Mucosa of gallbladder (tissue), 1 donor: ENCODE measurements at regions not wholly inside any gene's neighbourhood (a gene's known extent, or its start where the extent isn't known, plus 50 kb on each side); places are given as distances from the start of the nearest gene placed in this dataset.
"Not testable (repeated sequence)": the region's sequence is repeated elsewhere in the genome, so short reads cannot be mapped to it uniquely, and the experiment has no call there.

Source experiments
- DNase-seq: peaks from one replicate; pipeline ENCODE4 v3.0.0-alpha.2; 2020; ENCODE audit warnings: low spot score
- donor health status: DM: no; HTN: no; CAD: no.

DNA sequence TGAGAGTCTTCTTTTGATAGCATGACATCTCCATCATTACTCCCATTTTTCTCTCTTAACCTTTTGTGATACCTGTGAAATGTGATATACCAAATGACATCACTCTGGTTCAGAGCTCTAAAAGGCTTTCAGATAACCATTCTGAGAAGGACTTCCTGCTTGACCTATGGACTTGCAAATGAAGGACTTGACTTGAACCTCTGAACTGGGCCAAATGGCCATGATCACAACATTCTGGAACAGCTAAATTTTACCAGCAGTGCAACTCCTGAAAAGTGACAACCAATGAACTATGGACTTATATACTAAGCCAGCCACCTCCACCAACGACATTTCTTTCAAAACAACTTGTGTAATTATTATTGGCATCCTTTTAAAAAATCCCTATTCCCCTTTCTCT, 1085.8 kb upstream of the CITED2 start:
- DNase-seq: no peak

DNA sequence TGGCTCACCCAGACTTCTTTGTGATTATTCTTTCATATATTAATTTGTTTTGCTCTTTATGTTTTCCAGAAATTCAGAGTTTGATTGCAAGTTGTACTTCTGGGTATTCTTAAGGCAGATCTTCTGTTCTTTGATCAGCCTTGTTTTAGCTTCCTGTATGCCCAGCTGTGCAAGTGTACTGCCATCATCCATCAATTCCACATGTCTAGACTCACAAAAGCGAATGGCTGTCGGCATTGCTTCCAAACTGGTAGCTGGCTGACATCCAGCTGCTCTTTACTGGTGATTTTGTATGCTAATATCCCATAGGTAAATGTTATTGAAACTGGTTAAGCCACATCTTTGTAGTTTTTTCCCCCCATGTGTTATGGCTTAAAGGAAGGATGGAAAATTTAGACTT, 1084.8 kb upstream of the CITED2 start:
- DNase-seq: no peak

- DNase-seq: no peak
Measured at GRCh38 chr6:140446241-140446640, 1071.8 kb upstream of the CITED2 start.

- DNase-seq: no peak
Measured at GRCh38 chr6:140445474-140446004, 1071.1 kb upstream of the CITED2 start.

DNA sequence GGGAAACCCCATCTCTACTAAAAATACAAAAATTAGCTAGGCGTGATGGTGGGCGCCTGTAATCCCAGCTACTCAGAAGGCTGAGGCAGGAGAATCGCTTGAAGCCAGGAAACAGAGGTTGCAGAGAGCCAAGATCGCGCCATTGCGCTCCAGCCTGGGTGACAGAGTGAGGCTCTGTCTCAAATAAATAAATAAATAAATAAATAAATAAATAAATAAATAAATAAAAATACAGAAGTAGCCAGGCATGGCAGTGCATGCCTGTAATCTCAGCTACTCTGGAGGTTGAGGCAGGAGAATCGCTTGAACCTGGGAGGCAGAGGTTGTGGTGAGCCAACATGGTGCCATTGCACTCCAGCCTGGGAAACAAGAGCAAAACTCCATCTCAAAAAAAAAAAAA, 1068.7 kb upstream of the CITED2 start:
- DNase-seq: not testable (repeated sequence)

DNA sequence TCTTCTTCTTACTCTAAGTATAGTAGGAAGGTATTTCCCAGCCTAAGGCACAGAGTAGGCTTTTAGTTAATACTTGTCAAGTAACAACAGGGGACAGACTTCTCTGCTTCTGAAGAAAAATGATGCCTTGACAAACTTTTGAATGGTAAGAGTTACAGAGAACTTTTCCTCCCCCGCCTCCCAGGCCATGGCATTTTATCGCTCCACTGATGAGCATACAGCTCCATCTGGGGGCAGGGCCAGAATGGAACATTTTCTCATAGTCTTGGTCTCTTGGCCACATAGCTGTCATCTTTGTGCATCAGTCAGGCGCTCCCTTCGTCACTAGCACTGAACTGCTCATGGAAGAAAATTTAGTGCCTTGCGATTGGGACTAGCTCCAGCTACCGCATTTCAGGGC, 1066.8 kb upstream of the CITED2 start:
- DNase-seq: peak; percentile 55

DNA sequence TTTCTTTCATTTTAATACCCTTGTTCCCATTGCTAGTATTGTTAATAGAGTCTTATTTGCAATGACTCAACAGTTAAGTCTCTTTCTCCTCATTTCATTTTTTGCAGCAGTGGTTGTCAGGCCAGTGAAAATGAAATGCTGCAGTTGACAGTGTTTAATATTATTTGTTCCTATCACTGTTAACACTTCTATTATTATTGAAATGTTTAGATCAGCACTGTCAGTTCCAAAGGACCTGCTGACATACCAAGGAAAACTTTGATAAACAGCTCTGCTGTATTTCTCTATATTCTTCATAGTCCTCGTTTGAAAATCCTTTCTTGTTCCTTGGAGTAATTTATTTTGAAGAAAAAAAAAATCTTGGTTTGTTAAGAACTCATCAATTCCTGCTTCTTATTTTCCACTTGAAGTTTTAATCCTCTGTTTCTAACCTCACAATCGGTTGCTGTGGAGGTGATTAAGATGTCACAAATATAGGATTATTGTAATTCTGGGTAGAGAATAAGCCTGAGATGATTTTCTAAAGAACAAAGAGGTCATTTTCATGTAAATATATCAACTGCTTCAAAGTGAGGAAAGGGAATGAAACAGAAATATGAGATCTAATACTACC, 1065.9 kb upstream of the CITED2 start:
- no peak for DNase-seq

DNA sequence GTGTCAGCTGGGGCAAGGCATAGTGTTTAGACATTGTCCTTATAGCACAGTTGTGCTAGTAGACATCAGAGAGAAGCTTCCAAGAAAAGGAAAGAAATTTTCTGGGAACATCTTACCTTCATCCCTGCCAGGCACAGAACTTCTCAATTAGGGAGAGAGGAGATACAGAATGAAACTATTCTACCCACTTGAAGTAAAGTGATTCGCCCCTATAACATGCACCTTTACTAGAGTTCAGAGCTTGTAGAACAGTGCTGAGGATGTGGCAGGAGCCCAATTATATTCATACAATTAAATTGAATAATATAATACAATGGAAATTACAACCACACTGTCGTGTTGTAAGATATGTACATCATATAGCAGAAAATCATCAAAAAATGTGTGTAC, 1063.9 kb upstream of the CITED2 start:
- DNase-seq: no peak

- DNase-seq: no peak
Measured at GRCh38 chr6:140437619-140438345, 1063.3 kb upstream of the CITED2 start.

DNA sequence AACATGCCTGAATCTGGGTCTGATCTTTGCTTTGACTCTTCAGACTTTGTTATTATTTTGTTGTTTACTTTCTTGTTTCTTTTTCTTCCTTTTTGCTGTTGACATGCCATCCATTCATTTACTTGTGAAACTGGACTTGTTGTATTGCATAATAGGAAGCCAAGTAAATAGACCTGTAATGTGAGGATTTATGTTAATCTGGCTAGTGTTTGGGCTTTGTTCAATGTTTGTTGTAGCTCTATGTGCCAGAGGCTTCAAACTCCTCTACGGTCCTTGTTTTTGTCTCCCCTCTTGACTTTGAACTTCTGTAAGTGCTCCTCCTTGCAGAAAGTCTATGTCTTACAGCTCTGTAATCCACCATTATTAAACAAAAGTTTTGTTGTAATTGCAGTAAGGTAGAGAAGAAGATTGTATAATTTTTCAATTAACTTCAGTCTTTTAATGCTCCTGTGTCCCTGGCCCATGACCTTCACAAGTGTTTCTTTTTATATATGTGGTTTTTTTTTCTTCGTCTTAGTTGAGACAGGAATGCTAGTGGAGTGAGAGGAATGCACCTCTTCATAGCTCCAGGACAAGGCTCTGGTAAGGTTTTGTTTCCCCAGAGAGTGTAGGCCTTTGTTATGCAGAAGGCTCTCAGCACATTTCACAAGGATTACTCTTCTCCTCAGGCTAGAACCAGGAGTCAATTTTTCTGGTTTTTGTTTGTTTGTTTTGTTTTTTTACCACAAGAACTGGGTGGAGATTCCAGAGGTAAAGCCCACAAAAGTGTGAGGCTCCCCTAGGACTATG, 1061.8 kb upstream of the CITED2 start:
- DNase-seq: no peak

DNA sequence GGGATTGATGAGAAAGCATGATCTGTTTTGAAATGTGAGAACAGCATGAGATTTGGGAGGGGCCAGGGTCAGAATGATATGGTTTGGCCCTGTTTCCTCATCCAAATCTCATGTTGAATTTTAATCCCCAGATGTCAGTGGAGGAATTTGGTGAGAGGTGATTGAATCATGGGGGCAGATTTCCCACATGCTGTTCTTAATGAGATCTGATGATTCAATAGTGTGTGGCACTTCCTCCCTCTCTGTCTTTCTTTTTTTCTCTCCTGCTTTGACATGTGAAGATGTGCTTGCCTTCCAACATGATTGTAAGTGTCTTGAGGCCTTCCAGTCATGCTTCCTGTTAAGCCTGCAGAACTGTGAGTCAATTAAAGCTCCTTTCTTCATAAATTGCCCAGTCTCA, 1060.3 kb upstream of the CITED2 start:
- DNase-seq: no peak

DNA sequence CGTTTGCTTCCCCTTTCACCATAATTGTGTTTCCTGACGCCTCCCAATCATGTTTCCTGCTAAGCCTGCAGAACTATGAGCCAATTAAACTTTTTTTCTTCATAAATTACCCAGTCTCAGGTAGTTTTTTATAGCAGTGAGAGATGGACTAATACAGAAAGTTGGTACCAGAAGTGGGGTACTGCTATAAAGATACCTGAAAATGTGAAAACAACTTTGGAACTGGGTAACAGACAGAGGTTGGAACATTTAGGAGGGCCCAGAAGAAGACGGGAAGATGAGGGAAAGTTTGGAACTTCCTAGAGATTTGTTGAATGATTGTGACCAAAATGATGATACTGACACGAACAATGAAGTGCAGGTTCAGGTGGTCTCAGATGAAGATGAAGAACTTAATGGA, 1058.6 kb upstream of the CITED2 start:
- DNase-seq: no peak

DNA sequence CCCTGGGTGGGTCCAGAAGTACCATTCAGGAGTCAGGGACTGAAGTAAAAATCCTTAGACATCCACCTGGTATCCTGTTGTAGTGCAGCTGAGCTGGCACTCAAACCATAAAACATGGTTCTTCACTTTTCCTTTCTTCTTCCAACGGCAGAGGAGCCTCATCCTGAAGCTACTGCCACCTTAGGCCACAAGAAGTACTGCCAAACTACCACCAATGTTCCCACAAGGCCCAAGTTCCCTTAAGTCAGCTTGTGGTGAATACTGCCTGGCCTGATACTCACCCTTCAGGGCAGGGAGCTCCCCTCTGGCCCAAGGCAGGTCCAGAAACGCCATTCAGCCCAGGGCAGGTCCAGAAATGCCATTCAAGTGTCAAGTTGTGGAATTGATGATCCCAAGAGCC, 1053.4 kb upstream of the CITED2 start:
- DNase-seq: no peak

GRCh38 chr6:140414966-140415620, 1040.6 kb upstream of the CITED2 start:
- no peak for DNase-seq

GRCh38 chr6:140403020-140403419, 1028.6 kb upstream of the CITED2 start:
- no peak for DNase-seq

GRCh38 chr6:140401761-140402160, 1027.3 kb upstream of the CITED2 start:
- DNase-seq: no peak

DNA sequence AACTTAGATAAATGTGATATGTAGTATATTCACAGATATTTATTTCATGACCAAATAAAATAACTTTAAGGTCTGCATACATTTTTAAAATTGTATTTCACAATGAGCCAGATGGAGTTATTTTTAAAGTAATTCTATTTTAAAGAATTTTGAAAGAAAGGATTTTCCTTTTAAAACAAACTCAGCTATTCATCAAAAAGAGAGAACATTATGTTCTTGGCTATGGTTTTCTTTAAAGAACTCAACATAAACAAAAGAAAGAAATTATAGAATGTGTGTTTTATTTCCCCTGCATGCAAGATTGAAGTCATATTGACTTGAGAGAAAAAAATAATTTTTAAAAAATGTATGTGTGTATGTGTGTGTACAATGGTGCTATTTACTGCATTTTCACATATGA, 1023.6 kb upstream of the CITED2 start:
- no peak for DNase-seq

DNA sequence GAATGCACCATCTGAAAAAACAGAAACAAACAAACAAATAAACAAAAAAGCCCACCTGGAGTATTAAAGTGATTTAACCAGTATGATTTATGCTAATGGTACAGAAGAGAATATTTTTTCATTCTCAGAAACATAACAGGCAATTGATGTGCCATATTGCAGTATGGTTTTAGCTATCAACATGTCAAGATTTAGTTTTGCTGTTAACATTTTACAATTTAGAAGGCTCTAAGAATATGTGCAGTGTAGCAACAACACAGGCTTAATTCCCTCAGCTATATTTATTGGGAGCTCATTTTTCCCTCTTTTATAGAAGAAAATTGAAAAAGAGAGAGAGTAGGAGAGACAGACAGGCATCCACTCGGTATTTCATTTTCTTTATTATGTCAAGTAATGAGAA, 1022.7 kb upstream of the CITED2 start:
- DNase-seq: no peak

- no peak for DNase-seq
Measured at GRCh38 chr6:140393665-140394540, 1019.5 kb upstream of the CITED2 start.

DNA sequence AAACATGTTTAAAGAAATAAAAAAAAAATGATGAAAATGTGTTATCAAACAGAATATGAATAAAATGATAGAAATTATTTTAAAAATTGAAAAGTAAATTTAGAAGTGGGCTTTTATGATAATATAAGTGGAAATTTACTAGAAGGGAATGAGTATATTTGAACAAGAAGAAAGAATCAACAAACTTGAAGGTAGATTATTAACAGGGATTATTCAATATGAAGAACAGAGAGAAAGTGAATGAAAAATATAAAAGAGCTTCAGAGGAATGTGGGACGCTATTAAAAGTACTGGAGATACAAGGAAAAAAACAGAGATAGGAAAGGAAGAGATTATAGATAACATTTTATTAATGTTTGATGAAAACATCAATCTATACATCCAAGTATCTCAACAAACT, 1014.4 kb upstream of the CITED2 start:
- DNase-seq: no peak

DNA sequence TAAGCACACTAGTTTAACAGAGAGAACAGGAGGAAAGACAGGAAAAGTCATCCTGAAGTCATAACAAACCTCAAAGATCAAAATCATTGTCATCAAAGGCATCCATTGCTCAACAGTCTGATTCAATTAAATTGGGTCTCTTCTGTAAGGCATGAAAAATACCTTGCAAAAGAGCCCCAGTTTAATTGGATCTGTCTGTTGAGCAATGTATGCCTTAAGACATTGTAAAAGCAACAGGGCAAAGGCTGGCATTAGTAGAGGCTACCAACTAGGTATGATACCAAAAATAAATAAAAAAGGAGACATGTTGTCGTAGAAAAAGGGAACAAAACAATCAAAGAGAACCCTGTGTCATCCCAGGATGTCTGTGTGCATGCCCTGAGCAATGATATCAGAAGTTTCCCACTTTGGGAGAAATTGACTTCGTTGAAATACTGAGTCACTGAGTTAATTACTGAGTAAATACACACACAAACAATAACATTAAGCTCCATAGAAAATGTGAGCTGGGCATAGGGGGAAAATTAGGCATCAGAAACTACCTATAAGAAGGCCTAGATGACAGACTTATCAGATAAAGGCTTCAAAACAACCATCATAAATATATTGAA, 1013.8 kb upstream of the CITED2 start:
- DNase-seq: no peak
